ENCODE measurements at regions not wholly inside any gene's neighbourhood (a gene's known extent, or its start where the extent isn't known, plus 50 kb on each side); places are given as distances from the start of the nearest gene placed in this dataset.

- no peak overlapping the region for H3K4me2 ChIP-seq (ENCODE audit: low read depth, low read length)
- H3K36me3 ChIP-seq (ENCODE audit: control insufficient read depth, insufficient read depth, low read length), result no peaks in the 10 kb centered on the region
- H2BK15ac ChIP-seq (ENCODE audit: low read depth, low read length), result no peak overlapping the region
- CTCF ChIA-PET, result no interaction called here
- no peak overlapping the region for H4K5ac ChIP-seq (ENCODE audit: low read depth, low read length)
- no peak overlapping the region for H2AFZ ChIP-seq (replicated peaks; ENCODE audit: low read length, poor library complexity)
- no peaks in the 10 kb centered on the region for H3K79me1 ChIP-seq (ENCODE audit: low read depth in 1 of 2, low read length in 2 of 2)
- H3K23ac ChIP-seq (ENCODE audit: low read depth, low read length), result no peak overlapping the region
- no peak overlapping the region for H3K56ac ChIP-seq (ENCODE audit: extremely low read depth, insufficient read depth, low read length)
- no peak overlapping the region for H2BK5ac ChIP-seq (ENCODE audit: low read depth, low read length, poor library complexity, severe bottlenecking)
- H3K4me3 ChIP-seq (ENCODE audit: insufficient read depth, low read depth, low read length), result no peak overlapping the region
- H4K91ac ChIP-seq (ENCODE audit: insufficient read depth, low read depth, low read length), result no peak overlapping the region
- H3K9ac ChIP-seq (ENCODE audit: low read depth, low read length), result no peak overlapping the region
- in situ Hi-C loops (cut with MboI; ENCODE audit: low sequenced_read_pairs), result no loop called here
- H3K4me1 ChIP-seq (ENCODE audit: control insufficient read depth, insufficient read depth, low read length), result no peaks in the 10 kb centered on the region
- H3K4ac ChIP-seq (ENCODE audit: low read depth, low read length), result no peak overlapping the region
- no TSS peak for BruUV-seq (replicated peaks)
- H4K8ac ChIP-seq (ENCODE audit: low read depth in 2 of 2, low read length in 2 of 2), result no peak overlapping the region
- POLR2A ChIA-PET (ENCODE audit: unreplicated experiment), result no interaction called here
- H2AK9ac ChIP-seq (replicated peaks; ENCODE audit: low read depth, low read length, poor library complexity), result no peak overlapping the region
- H3K27me3 ChIP-seq (ENCODE audit: control insufficient read depth, insufficient read depth, low read length), result no peaks in the 10 kb centered on the region
- dilution Hi-C loops (cut with HindIII; ENCODE audit: low sequenced_read_pairs, unreplicated experiment), result no loop called here
- no peak overlapping the region for H3K27ac ChIP-seq (ENCODE audit: insufficient read depth, low read length)
- no peaks in the 10 kb centered on the region for H4K20me1 ChIP-seq (ENCODE audit: insufficient read depth, low read length)
- no peak overlapping the region for H3K18ac ChIP-seq (ENCODE audit: low read depth, low read length)
- peaks cover 9% of the 10 kb centered on the region; the same call in 1 of the 2 replicates for H3K9me3 ChIP-seq (ENCODE audit: control insufficient read depth, insufficient read depth, low read length)
- no peak overlapping the region for H2AK5ac ChIP-seq (ENCODE audit: low read depth, low read length)
- ATAC-seq (ENCODE audit: low read depth) (no peak), DNase-seq (no peak)
- TF ChIP-seq FOS (IDR thresholded peaks at IDR 0.05; ENCODE audit: low read depth, low read length) (no peak), BHLHE40 (IDR thresholded peaks at IDR 0.05; ENCODE audit: low read depth, low read length) (no peak), MXI1 (IDR thresholded peaks at IDR 0.05; ENCODE audit: borderline replicate concordance, low read depth, low read length) (no peak), RCOR1 (IDR thresholded peaks at IDR 0.05; ENCODE audit: insufficient replicate concordance, low read length) (no peak), NFE2L2 (IDR thresholded peaks at IDR 0.05; ENCODE audit: low read depth, low read length) (no peak), CHD1 (IDR thresholded peaks at IDR 0.05; ENCODE audit: low read depth, low read length) (no peak), RAD21 (IDR thresholded peaks at IDR 0.05; ENCODE audit: low read length) (no peak), SMC3 (IDR thresholded peaks at IDR 0.05; ENCODE audit: low read depth, low read length) (no peak), CEBPB (IDR thresholded peaks at IDR 0.05; ENCODE audit: low read depth, low read length) (no peak), POLR2A (IDR thresholded peaks at IDR 0.05; ENCODE audit: low read depth, low read length) (no peak), MAFK (IDR thresholded peaks at IDR 0.05; ENCODE audit: low read depth, low read length) (no peak), RFX5 (IDR thresholded peaks at IDR 0.05; ENCODE audit: low read depth, low read length) (no peak), MAZ (IDR thresholded peaks at IDR 0.05; ENCODE audit: borderline replicate concordance, low read depth, low read length) (no peak)
- TF ChIP-seq, protein P1, sequence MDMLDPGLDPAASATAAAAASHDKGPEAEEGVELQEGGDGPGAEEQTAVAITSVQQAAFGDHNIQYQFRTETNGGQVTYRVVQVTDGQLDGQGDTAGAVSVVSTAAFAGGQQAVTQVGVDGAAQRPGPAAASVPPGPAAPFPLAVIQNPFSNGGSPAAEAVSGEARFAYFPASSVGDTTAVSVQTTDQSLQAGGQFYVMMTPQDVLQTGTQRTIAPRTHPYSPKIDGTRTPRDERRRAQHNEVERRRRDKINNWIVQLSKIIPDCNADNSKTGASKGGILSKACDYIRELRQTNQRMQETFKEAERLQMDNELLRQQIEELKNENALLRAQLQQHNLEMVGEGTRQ (IDR thresholded peaks at IDR 0.05; ENCODE audit: low read depth, low read length), result no peak
- TF ChIP-seq, protein P2, sequence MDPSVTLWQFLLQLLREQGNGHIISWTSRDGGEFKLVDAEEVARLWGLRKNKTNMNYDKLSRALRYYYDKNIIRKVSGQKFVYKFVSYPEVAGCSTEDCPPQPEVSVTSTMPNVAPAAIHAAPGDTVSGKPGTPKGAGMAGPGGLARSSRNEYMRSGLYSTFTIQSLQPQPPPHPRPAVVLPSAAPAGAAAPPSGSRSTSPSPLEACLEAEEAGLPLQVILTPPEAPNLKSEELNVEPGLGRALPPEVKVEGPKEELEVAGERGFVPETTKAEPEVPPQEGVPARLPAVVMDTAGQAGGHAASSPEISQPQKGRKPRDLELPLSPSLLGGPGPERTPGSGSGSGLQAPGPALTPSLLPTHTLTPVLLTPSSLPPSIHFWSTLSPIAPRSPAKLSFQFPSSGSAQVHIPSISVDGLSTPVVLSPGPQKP (IDR thresholded peaks at IDR 0.05; ENCODE audit: borderline replicate concordance, low read depth, low read length), result no peak
- TF ChIP-seq, protein P3, sequence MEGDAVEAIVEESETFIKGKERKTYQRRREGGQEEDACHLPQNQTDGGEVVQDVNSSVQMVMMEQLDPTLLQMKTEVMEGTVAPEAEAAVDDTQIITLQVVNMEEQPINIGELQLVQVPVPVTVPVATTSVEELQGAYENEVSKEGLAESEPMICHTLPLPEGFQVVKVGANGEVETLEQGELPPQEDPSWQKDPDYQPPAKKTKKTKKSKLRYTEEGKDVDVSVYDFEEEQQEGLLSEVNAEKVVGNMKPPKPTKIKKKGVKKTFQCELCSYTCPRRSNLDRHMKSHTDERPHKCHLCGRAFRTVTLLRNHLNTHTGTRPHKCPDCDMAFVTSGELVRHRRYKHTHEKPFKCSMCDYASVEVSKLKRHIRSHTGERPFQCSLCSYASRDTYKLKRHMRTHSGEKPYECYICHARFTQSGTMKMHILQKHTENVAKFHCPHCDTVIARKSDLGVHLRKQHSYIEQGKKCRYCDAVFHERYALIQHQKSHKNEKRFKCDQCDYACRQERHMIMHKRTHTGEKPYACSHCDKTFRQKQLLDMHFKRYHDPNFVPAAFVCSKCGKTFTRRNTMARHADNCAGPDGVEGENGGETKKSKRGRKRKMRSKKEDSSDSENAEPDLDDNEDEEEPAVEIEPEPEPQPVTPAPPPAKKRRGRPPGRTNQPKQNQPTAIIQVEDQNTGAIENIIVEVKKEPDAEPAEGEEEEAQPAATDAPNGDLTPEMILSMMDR (conservative IDR thresholded peaks at IDR 0.05; ENCODE audit: low read depth, low read length), result no peak
- no peak overlapping the region for H2BK120ac ChIP-seq (ENCODE audit: low read depth, low read length)
- no peak overlapping the region for H2BK20ac ChIP-seq (ENCODE audit: low read depth, low read length)
- no peak overlapping the region for H3K14ac ChIP-seq (replicated peaks; ENCODE audit: low read depth, low read length)
- H3K9me1 ChIP-seq (ENCODE audit: insufficient read depth, low read length), result no peaks in the 10 kb centered on the region
- intact Hi-C loops (cut with micrococcal nuclease), result no loop called here
- no CpG with 5 or more reads among the region's 1 CpG for WGBS, 2 experiments (ENCODE audit: extremely low coverage in 2 of 2, insufficient read length in 1 of 2)
Observed at GRCh38 chr7:118606602-118607001, 382.1 kb downstream of the ANKRD7 start.

Data from IMR-90 (cell line).